H9 (cell line): ENCODE measurements at regions not wholly inside any gene's neighbourhood (a gene's known extent, or its start where the extent isn't known, plus 50 kb on each side); places are given as distances from the start of the nearest gene placed in this dataset.

Experiments
- DNase-seq: peaks from one replicate; pipeline ENCODE4 v3.0.0-alpha.2; 2017
- H2AFZ ChIP-seq: one replicate; pipeline ENCODE4 v1.6.1; 2013; ENCODE audit warnings: mild to moderate bottlenecking, low read length, control low read depth, moderate library complexity
- H2AK5ac ChIP-seq: 2 replicates; pipeline ENCODE4 v1.6.1; 2013; ENCODE audit warnings: low read length, control low read depth, mixed read lengths; ENCODE audit not compliant: insufficient read length
- H2BK120ac ChIP-seq: one replicate; pipeline ENCODE4 v1.6.1; 2013; ENCODE audit warnings: low read depth, mild to moderate bottlenecking, low read length, control low read depth, inconsistent platforms; ENCODE audit not compliant: poor library complexity, severe bottlenecking
- H2BK12ac ChIP-seq: 2 replicates; pipeline ENCODE4 v1.6.1; 2013; ENCODE audit warnings: low read length, control low read depth, mixed read lengths, low read depth; ENCODE audit not compliant: insufficient read length
- H2BK15ac ChIP-seq: 2 replicates; pipeline ENCODE4 v1.6.1; 2013; ENCODE audit warnings: low read depth, low read length, control low read depth
- H2BK20ac ChIP-seq: one replicate; pipeline ENCODE4 v1.6.1; 2013; ENCODE audit warnings: low read depth, mild to moderate bottlenecking, low read length, control low read depth, inconsistent platforms; ENCODE audit not compliant: poor library complexity, severe bottlenecking
- H2BK5ac ChIP-seq: 2 replicates; pipeline ENCODE4 v1.6.1; 2013; ENCODE audit warnings: low read length, control low read depth, mixed read lengths; ENCODE audit not compliant: insufficient read length
- H3K14ac ChIP-seq: 2 replicates; pipeline ENCODE4 v1.6.1; 2013; ENCODE audit warnings: low read length, control low read depth; ENCODE audit not compliant: insufficient read depth
- H3K18ac ChIP-seq: 2 replicates; pipeline ENCODE4 v1.6.1; 2013; ENCODE audit warnings: low read depth, mild to moderate bottlenecking, mixed read lengths, low read length, control low read depth; ENCODE audit not compliant: insufficient read length
- H3K23ac ChIP-seq: 2 replicates; pipeline ENCODE4 v1.6.1; 2013; ENCODE audit warnings: low read length, control low read depth, mixed read lengths, low read depth; ENCODE audit not compliant: insufficient read length
- H3K23me2 ChIP-seq: 2 replicates; pipeline ENCODE4 v1.6.1; 2013; ENCODE audit warnings: low read depth, mild to moderate bottlenecking, mixed read lengths, low read length, control low read depth; ENCODE audit not compliant: insufficient read length, poor library complexity, severe bottlenecking
- H3K27ac ChIP-seq: 2 replicates; pipeline ENCODE4 v1.5.1; 2013; ENCODE audit warnings: low read length, control low read depth, mixed read lengths, low read depth; ENCODE audit not compliant: insufficient read length
- H3K27me3 ChIP-seq: 2 replicates; pipeline ENCODE4 v1.6.1; 2013; ENCODE audit warnings: low read length, control low read depth, inconsistent platforms; ENCODE audit not compliant: insufficient read depth
- H3K4ac ChIP-seq: 2 replicates; pipeline ENCODE4 v1.6.1; 2013; ENCODE audit warnings: low read depth, mild to moderate bottlenecking, control low read depth, inconsistent platforms, low read length, moderate library complexity
- H3K4me1 ChIP-seq: 2 replicates; pipeline ENCODE4 v1.6.1; 2013; ENCODE audit warnings: low read length, control low read depth, inconsistent platforms; ENCODE audit not compliant: insufficient read depth
- H3K4me2 ChIP-seq: 2 replicates; pipeline ENCODE4 v1.6.1; 2013; ENCODE audit warnings: low read length, control low read depth, mixed read lengths; ENCODE audit not compliant: insufficient read length, insufficient read depth
- H3K56ac ChIP-seq: 2 replicates; pipeline ENCODE4 v1.6.1; 2013; ENCODE audit warnings: low read depth, mild to moderate bottlenecking, mixed read lengths, low read length, control low read depth; ENCODE audit not compliant: insufficient read length
- H3K79me1 ChIP-seq: 2 replicates; pipeline ENCODE4 v1.6.1; 2013; ENCODE audit warnings: low read depth, mild to moderate bottlenecking, moderate library complexity, low read length, control low read depth, inconsistent platforms; ENCODE audit not compliant: insufficient read depth, poor library complexity, severe bottlenecking
- H3K79me2 ChIP-seq: 2 replicates; pipeline ENCODE4 v1.6.1; 2013; ENCODE audit warnings: low read length, control low read depth, inconsistent platforms; ENCODE audit not compliant: insufficient read depth
- H3K9ac ChIP-seq: 2 replicates; pipeline ENCODE4 v1.6.1; 2013; ENCODE audit warnings: low read length, control low read depth, mixed read lengths; ENCODE audit not compliant: insufficient read length; ENCODE audit errors: extremely low read depth
- H3K9me3 ChIP-seq: one replicate; pipeline ENCODE4 v1.6.1; 2013; ENCODE audit warnings: low read depth, low read length, inconsistent platforms; ENCODE audit not compliant: control insufficient read depth
- H3T11ph ChIP-seq: one replicate; pipeline ENCODE4 v1.6.1; 2013; ENCODE audit warnings: mild to moderate bottlenecking, low read length, control low read depth, inconsistent platforms
- H4K20me1 ChIP-seq: one replicate; pipeline ENCODE4 v1.6.1; 2013; ENCODE audit not compliant: control insufficient read depth, insufficient read length, insufficient read depth
- H4K5ac ChIP-seq: 2 replicates; pipeline ENCODE4 v1.6.1; 2013; ENCODE audit warnings: low read depth, mild to moderate bottlenecking, mixed read lengths, low read length, control low read depth; ENCODE audit not compliant: insufficient read length
- H4K8ac ChIP-seq: replicated peaks from 2 replicates; pipeline ENCODE4 v1.6.1; 2013; ENCODE audit warnings: low read length, control low read depth, mixed read lengths, low read depth; ENCODE audit not compliant: insufficient read length
- H4K91ac ChIP-seq: 2 replicates; pipeline ENCODE4 v1.6.1; 2013; ENCODE audit warnings: low read depth, mild to moderate bottlenecking, moderate library complexity, mixed read lengths, low read length, control low read depth; ENCODE audit not compliant: insufficient read length
- H3K27ac Mint-ChIP-seq, 3 experiments: 2 replicates in 2 of 3; 3 replicates in 1 of 3; pipeline ENCODE4 v1.8.0; 2020 to 2021; ENCODE audit warnings: mixed read lengths in 3 of 3, mild to moderate bottlenecking in 1 of 3, moderate library complexity in 1 of 3
- H3K27me3 Mint-ChIP-seq: 2 replicates; pipeline ENCODE4 v1.8.0; 2021; ENCODE audit warnings: low read depth, mild to moderate bottlenecking, moderate library complexity, mixed read lengths
- H3K36me3 Mint-ChIP-seq, 3 experiments: 2 replicates in 2 of 3; 3 replicates in 1 of 3; pipeline ENCODE4 v1.8.0; 2020 to 2021; ENCODE audit warnings: low read depth in 3 of 3, mixed read lengths in 3 of 3; ENCODE audit not compliant: insufficient read depth in 1 of 3
- H3K4me1 Mint-ChIP-seq, 2 experiments: 2 replicates each; pipeline ENCODE4 v1.8.0; 2020; ENCODE audit warnings: mixed read lengths in 2 of 2
- H3K4me3 Mint-ChIP-seq, 2 experiments: 2 replicates in 1 of 2; 3 replicates in 1 of 2; pipeline ENCODE4 v1.8.0; 2020 to 2021; ENCODE audit warnings: mild to moderate bottlenecking in 2 of 2, mixed read lengths in 2 of 2, moderate library complexity in 1 of 2
- H3K9me3 Mint-ChIP-seq, 2 experiments: 2 replicates in 1 of 2; 3 replicates in 1 of 2; pipeline ENCODE4 v1.8.0; 2020; ENCODE audit warnings: mild to moderate bottlenecking in 2 of 2, mixed read lengths in 2 of 2, moderate library complexity in 1 of 2
- CTCF ChIP-seq: fragments of 200-600 bp; sonication (generic); conservative IDR thresholded peaks from 3 replicates; pipeline ENCODE4 v1.8.0; 2021; ENCODE audit warnings: antibody characterized with exemption, mild to moderate bottlenecking
- WGBS: extraction: QIAGEN DNeasy Blood & Tissue Kit; methylation state at CpG from one replicate; pipeline ENCODE4 v1.1.7; 2013; ENCODE audit warnings: missing lambda C conversion rate, low lambda C conversion rate, mixed read lengths; ENCODE audit not compliant: insufficient read length; ENCODE audit errors: extremely low coverage; 5-methylcytosine and 5-hydroxymethylcytosine counted together

GRCh38 chr5:174397206-174397605 lies 327.2 kb upstream of the MSX2 start:
- Histone ChIP-seq H3K56ac (no peak overlapping the region), H3K9ac (no peak overlapping the region), H4K8ac (no peak overlapping the region), H3K23ac (no peak overlapping the region), H2AFZ (no peak overlapping the region), H3K79me2 (no peaks in the 10 kb centered on the region), H2BK5ac (no peak overlapping the region), H3K18ac (no peak overlapping the region), H3K79me1 (no peaks in the 10 kb centered on the region), H2BK20ac (no peak overlapping the region), H3K4ac (no peak overlapping the region), H3K14ac (no peak overlapping the region), H3T11ph (no peak overlapping the region), H3K23me2 (no peaks in the 10 kb centered on the region), H3K27ac (no peak overlapping the region), H2AK5ac (no peak overlapping the region), H4K91ac (no peak overlapping the region), H2BK12ac (no peak overlapping the region), H4K20me1 (no peaks in the 10 kb centered on the region), H3K9me3 (no peaks in the 10 kb centered on the region), H3K4me2 (no peak overlapping the region), H2BK15ac (no peak overlapping the region), H4K5ac (no peak overlapping the region), H2BK120ac (no peak overlapping the region), H3K27me3 (no peaks in the 10 kb centered on the region), H3K4me1 (peaks cover under 1% of the 10 kb centered on the region; the same call in 1 of the 2 replicates)
- H3K4me1 Mint-ChIP-seq: peaks cover 4% of the 10 kb centered on the region in 2 experiments; a peak in 2 of 4 replicates
- WGBS: no CpG with 5 or more reads among the region's 4 CpGs
- H3K27me3 Mint-ChIP-seq: peaks cover 22% of the 10 kb centered on the region
- H3K4me3 Mint-ChIP-seq: no peak overlapping the region
- no peak for TF ChIP-seq CTCF
- no peak for DNase-seq
- no peak overlapping the region for H3K27ac Mint-ChIP-seq
- no peaks in the 10 kb centered on the region for H3K9me3 Mint-ChIP-seq
- no peaks in the 10 kb centered on the region for H3K36me3 Mint-ChIP-seq
